ENCODE measurements at regions not wholly inside any gene's neighbourhood (a gene's known extent, or its start where the extent isn't known, plus 50 kb on each side); places are given as distances from the start of the nearest gene placed in this dataset.

GRCh38 chr2:24439971-24440340 lies 51.1 kb upstream of the NCOA1 start:
- no peak for DNase-seq (ENCODE audit: low read depth, low spot score)
- Histone ChIP-seq H3K36me3 (ENCODE audit: control insufficient read depth, insufficient read depth, low read length) (no peaks in the 10 kb centered on the region), H3K4me1 (ENCODE audit: control insufficient read depth, insufficient read depth, low read length) (no peaks in the 10 kb centered on the region), H3K9me3 (ENCODE audit: control insufficient read depth, insufficient read depth, low read depth, low read length) (no peaks in the 10 kb centered on the region), H3K27me3 (ENCODE audit: control insufficient read depth, insufficient read depth, low read length) (no peaks in the 10 kb centered on the region), H3K4me3 (ENCODE audit: low read depth in 2 of 2, low read length in 2 of 2) (no peak overlapping the region), H3K27ac (ENCODE audit: low read length) (no peak overlapping the region)
- CTCF ChIA-PET = no interaction called here
- in situ Hi-C loops (cut with HindIII; ENCODE audit: low pct_unique_long_range_greater_than_20kb, low sequenced_read_pairs) = no loop called here
- POLR2A ChIA-PET = no interaction called here
- no peak for ATAC-seq
- intact Hi-C loops (cut with micrococcal nuclease; ENCODE audit: unreplicated experiment) = no loop called here
- no TSS peak for BruUV-seq (replicated peaks)
- TF ChIP-seq TCF7L2 (IDR thresholded peaks at IDR 0.05; ENCODE audit: low read depth, low read length) = no peak
- TF ChIP-seq REST (IDR thresholded peaks at IDR 0.05; ENCODE audit: insufficient read depth in 1 of 2, low read depth in 2 of 2, low read length in 1 of 2) = no peak
- TF ChIP-seq SIN3A (IDR thresholded peaks at IDR 0.05; ENCODE audit: borderline replicate concordance, insufficient read depth, low read depth, low read length) = no peak
- TF ChIP-seq POLR2AphosphoS5 (IDR thresholded peaks at IDR 0.05; ENCODE audit: low read depth, low read length) = no peak
- no peak for TF ChIP-seq CTCF (IDR thresholded peaks at IDR 0.05)

GRCh38 chr2:24439280-24439970 lies 51.6 kb upstream of the NCOA1 start:
- no peaks in the 10 kb centered on the region for H3K9me3 ChIP-seq (ENCODE audit: control insufficient read depth, insufficient read depth, low read depth, low read length)
- H3K4me1 ChIP-seq (ENCODE audit: control insufficient read depth, insufficient read depth, low read length) = no peaks in the 10 kb centered on the region
- no peaks in the 10 kb centered on the region for H3K27me3 ChIP-seq (ENCODE audit: control insufficient read depth, insufficient read depth, low read length)
- TF ChIP-seq REST (IDR thresholded peaks at IDR 0.05; ENCODE audit: insufficient read depth in 1 of 2, low read depth in 2 of 2, low read length in 1 of 2) (no peak), CTCF (IDR thresholded peaks at IDR 0.05) (no peak), POLR2AphosphoS5 (IDR thresholded peaks at IDR 0.05; ENCODE audit: low read depth, low read length) (no peak), TCF7L2 (IDR thresholded peaks at IDR 0.05; ENCODE audit: low read depth, low read length) (no peak), SIN3A (IDR thresholded peaks at IDR 0.05; ENCODE audit: borderline replicate concordance, insufficient read depth, low read depth, low read length) (no peak)
- no peak overlapping the region for H3K27ac ChIP-seq (ENCODE audit: low read length)
- no peak overlapping the region for H3K4me3 ChIP-seq (ENCODE audit: low read depth in 2 of 2, low read length in 2 of 2)
- no peaks in the 10 kb centered on the region for H3K36me3 ChIP-seq (ENCODE audit: control insufficient read depth, insufficient read depth, low read length)
- intact Hi-C loops (cut with micrococcal nuclease; ENCODE audit: unreplicated experiment) (no loop called here), in situ Hi-C loops (cut with HindIII; ENCODE audit: low pct_unique_long_range_greater_than_20kb, low sequenced_read_pairs) (no loop called here)
- BruUV-seq (replicated peaks) = no TSS peak
- ChIA-PET POLR2A (no interaction called here), CTCF (interaction anchor here (0.7 kb wide), 1 partner anchor 455 kb away, joined by 4 read pairs; no protein-coding TSS in a partner anchor)
- ATAC-seq (no peak), DNase-seq (ENCODE audit: low read depth, low spot score) (no peak)
